ENCODE measurements at regions not wholly inside any gene's neighbourhood (a gene's known extent, or its start where the extent isn't known, plus 50 kb on each side); places are given as distances from the start of the nearest gene placed in this dataset.
"Not testable (repeated sequence)": the region's sequence is repeated elsewhere in the genome, so short reads cannot be mapped to it uniquely, and the experiment has no call there.

DNA sequence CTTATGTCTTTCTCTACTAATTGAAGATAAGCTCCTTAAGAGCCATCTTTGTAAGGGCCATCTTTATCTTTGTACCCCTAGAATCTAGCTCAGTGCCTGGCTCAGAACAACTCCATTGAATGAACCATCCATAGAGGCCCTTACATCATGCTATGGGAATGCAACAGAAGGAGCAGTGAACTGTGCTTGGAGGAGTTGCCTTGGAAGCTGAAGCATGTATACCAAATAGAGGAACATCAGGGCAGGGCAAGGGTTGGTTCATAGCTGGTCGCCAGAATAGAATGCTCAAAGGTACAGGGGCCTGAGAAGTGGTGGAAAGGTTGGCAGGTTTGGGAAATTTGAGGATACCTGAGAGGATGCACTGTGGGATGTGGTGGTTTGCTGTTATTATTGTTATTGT lies 105.8 kb upstream of the NBPF19 start:
- TF ChIP-seq, protein P1, sequence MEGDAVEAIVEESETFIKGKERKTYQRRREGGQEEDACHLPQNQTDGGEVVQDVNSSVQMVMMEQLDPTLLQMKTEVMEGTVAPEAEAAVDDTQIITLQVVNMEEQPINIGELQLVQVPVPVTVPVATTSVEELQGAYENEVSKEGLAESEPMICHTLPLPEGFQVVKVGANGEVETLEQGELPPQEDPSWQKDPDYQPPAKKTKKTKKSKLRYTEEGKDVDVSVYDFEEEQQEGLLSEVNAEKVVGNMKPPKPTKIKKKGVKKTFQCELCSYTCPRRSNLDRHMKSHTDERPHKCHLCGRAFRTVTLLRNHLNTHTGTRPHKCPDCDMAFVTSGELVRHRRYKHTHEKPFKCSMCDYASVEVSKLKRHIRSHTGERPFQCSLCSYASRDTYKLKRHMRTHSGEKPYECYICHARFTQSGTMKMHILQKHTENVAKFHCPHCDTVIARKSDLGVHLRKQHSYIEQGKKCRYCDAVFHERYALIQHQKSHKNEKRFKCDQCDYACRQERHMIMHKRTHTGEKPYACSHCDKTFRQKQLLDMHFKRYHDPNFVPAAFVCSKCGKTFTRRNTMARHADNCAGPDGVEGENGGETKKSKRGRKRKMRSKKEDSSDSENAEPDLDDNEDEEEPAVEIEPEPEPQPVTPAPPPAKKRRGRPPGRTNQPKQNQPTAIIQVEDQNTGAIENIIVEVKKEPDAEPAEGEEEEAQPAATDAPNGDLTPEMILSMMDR (IDR thresholded peaks at IDR 0.05): not testable (repeated sequence)
- not testable (repeated sequence) for TF ChIP-seq POLR2AphosphoS5 (IDR thresholded peaks at IDR 0.05; ENCODE audit: low read depth, low read length)
- TF ChIP-seq, protein P2, sequence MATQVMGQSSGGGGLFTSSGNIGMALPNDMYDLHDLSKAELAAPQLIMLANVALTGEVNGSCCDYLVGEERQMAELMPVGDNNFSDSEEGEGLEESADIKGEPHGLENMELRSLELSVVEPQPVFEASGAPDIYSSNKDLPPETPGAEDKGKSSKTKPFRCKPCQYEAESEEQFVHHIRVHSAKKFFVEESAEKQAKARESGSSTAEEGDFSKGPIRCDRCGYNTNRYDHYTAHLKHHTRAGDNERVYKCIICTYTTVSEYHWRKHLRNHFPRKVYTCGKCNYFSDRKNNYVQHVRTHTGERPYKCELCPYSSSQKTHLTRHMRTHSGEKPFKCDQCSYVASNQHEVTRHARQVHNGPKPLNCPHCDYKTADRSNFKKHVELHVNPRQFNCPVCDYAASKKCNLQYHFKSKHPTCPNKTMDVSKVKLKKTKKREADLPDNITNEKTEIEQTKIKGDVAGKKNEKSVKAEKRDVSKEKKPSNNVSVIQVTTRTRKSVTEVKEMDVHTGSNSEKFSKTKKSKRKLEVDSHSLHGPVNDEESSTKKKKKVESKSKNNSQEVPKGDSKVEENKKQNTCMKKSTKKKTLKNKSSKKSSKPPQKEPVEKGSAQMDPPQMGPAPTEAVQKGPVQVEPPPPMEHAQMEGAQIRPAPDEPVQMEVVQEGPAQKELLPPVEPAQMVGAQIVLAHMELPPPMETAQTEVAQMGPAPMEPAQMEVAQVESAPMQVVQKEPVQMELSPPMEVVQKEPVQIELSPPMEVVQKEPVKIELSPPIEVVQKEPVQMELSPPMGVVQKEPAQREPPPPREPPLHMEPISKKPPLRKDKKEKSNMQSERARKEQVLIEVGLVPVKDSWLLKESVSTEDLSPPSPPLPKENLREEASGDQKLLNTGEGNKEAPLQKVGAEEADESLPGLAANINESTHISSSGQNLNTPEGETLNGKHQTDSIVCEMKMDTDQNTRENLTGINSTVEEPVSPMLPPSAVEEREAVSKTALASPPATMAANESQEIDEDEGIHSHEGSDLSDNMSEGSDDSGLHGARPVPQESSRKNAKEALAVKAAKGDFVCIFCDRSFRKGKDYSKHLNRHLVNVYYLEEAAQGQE (IDR thresholded peaks at IDR 0.05; ENCODE audit: insufficient read depth in 1 of 2, low read depth in 2 of 2, low read length in 1 of 2): not testable (repeated sequence)
